RPMI8226 (cell line): ENCODE measurements at regions not wholly inside any gene's neighbourhood (a gene's known extent, or its start where the extent isn't known, plus 50 kb on each side); places are given as distances from the start of the nearest gene placed in this dataset.
"Not testable (repeated sequence)": the region's sequence is repeated elsewhere in the genome, so short reads cannot be mapped to it uniquely, and the experiment has no call there.

Experiments
- DNase-seq: peaks from one replicate; pipeline ENCODE4 v3.0.0-alpha.2; 2015

GRCh38 chr4:159673221-159673620 is 570.3 kb downstream of the RAPGEF2 start:
- no peak for DNase-seq

GRCh38 chr4:159674241-159674640 is 571.4 kb downstream of the RAPGEF2 start:
- DNase-seq, result no peak

- no peak for DNase-seq
Observed at GRCh38 chr4:159677521-159677920, 574.6 kb downstream of the RAPGEF2 start.

- DNase-seq, result no peak
Observed at GRCh38 chr4:159682996-159683395, 580.1 kb downstream of the RAPGEF2 start.

- DNase-seq, result no peak
Observed at GRCh38 chr4:159684061-159684460, 581.2 kb downstream of the RAPGEF2 start.

- no peak for DNase-seq
Observed at GRCh38 chr4:159685340-159686092, 582.6 kb downstream of the RAPGEF2 start.

- DNase-seq, result no peak
Observed at GRCh38 chr4:159689526-159689925, 586.6 kb downstream of the RAPGEF2 start.

- no peak for DNase-seq
Observed at GRCh38 chr4:159697322-159698283, 594.7 kb downstream of the RAPGEF2 start.

GRCh38 chr4:159698336-159698735 is 595.5 kb downstream of the RAPGEF2 start:
- DNase-seq, result no peak

- DNase-seq, result no peak
Observed at GRCh38 chr4:159702200-159702599, 599.3 kb downstream of the RAPGEF2 start.

- DNase-seq, result no peak
Observed at GRCh38 chr4:159705334-159705733, 602.5 kb downstream of the RAPGEF2 start.

GRCh38 chr4:159706704-159707103 is 603.8 kb downstream of the RAPGEF2 start:
- no peak for DNase-seq

GRCh38 chr4:159715180-159715579 is 612.3 kb downstream of the RAPGEF2 start:
- DNase-seq, result not testable (repeated sequence)

GRCh38 chr4:159719531-159719930 is 616.7 kb downstream of the RAPGEF2 start:
- no peak for DNase-seq

- DNase-seq, result no peak
Observed at GRCh38 chr4:159722052-159722451, 619.2 kb downstream of the RAPGEF2 start.

GRCh38 chr4:159722918-159723317 is 620.0 kb downstream of the RAPGEF2 start:
- no peak for DNase-seq

- no peak for DNase-seq
Observed at GRCh38 chr4:159723341-159724048, 620.6 kb downstream of the RAPGEF2 start.

- no peak for DNase-seq
Observed at GRCh38 chr4:159725571-159725970, 622.7 kb downstream of the RAPGEF2 start.

- DNase-seq, result no peak
Observed at GRCh38 chr4:159735281-159736207, 632.7 kb downstream of the RAPGEF2 start.

- DNase-seq, result no peak
Observed at GRCh38 chr4:159736411-159736810, 633.5 kb downstream of the RAPGEF2 start.

- DNase-seq, result no peak
Observed at GRCh38 chr4:159743971-159744370, 641.1 kb downstream of the RAPGEF2 start.

GRCh38 chr4:159747983-159748382 is 645.1 kb downstream of the RAPGEF2 start:
- DNase-seq, result no peak
